CD4-positive, alpha-beta T cell (primary cell): ENCODE measurements at regions not wholly inside any gene's neighbourhood (a gene's known extent, or its start where the extent isn't known, plus 50 kb on each side); places are given as distances from the start of the nearest gene placed in this dataset.

Experiments
- ATAC-seq: fragments of 200-7000 bp; cut with Tn5 transposase; one replicate; pipeline ENCODE4 v1.10.0; 2022; ENCODE audit warnings: mild to moderate bottlenecking; ENCODE audit not compliant: poor library complexity
- CTCF ChIA-PET: fragments of 350-600 bp; sonication (Branson Sonifier 250); formaldehyde crosslinking; loops from one replicate; lab custom pipeline; 2021; ENCODE audit warnings: antibody characterized with exemption, inconsistent platforms; lab: Charles Lee
- POLR2A ChIA-PET: fragments of 350-600 bp; sonication (Branson Sonifier 250); formaldehyde crosslinking; loops from one replicate; lab custom pipeline; 2021; ENCODE audit warnings: antibody characterized with exemption, inconsistent platforms; lab: Charles Lee
- DNase-seq, 14 experiments: peaks; one replicate each; pipeline ENCODE4 v3.0.0-alpha.2; 2013 to 2020; ENCODE audit warnings: mixed read lengths in 2 of 14
- H3K27ac ChIP-seq, 2 donors: one replicate each; pipeline versions ENCODE4 v1.5.1 to v1.7.0; 2013; ENCODE audit warnings: low read length in 2 of 2, low read depth in 1 of 2, mild to moderate bottlenecking in 1 of 2
- H3K27me3 ChIP-seq, 2 experiments: 1 replicate in 1 of 2; 2 replicates in 1 of 2; pipeline versions ENCODE4 v1.6.1 to v1.7.0; 2013; ENCODE audit warnings: low read length in 2 of 2, control low read depth in 1 of 2, mild to moderate bottlenecking in 1 of 2, moderate library complexity in 1 of 2; ENCODE audit not compliant: insufficient read depth in 2 of 2, control insufficient read depth in 1 of 2
- H3K36me3 ChIP-seq: one replicate; pipeline ENCODE4 v1.6.1; 2013; ENCODE audit warnings: low read length, control low read depth; ENCODE audit not compliant: insufficient read depth
- H3K4me1 ChIP-seq: one replicate; pipeline ENCODE4 v1.6.1; 2013; ENCODE audit warnings: low read length, control low read depth; ENCODE audit not compliant: insufficient read depth
- H3K4me3 ChIP-seq: one replicate; pipeline ENCODE4 v1.5.1; 2013; ENCODE audit warnings: mild to moderate bottlenecking, low read length, moderate library complexity
- H3K9me3 ChIP-seq, 2 experiments: 1 replicate in 1 of 2; 2 replicates in 1 of 2; pipeline versions ENCODE4 v1.6.1 to v1.7.0; 2013; ENCODE audit warnings: low read length in 2 of 2, mild to moderate bottlenecking in 2 of 2, control low read depth in 1 of 2, moderate library complexity in 1 of 2; ENCODE audit not compliant: control insufficient read depth in 1 of 2, insufficient read depth in 1 of 2
- H3K27ac Mint-ChIP-seq: one replicate; pipeline ENCODE4 v1.8.0; 2020; ENCODE audit warnings: mixed read lengths
- H3K27me3 Mint-ChIP-seq: one replicate; pipeline ENCODE4 v1.8.0; 2021; ENCODE audit warnings: mixed read lengths
- H3K36me3 Mint-ChIP-seq: one replicate; pipeline ENCODE4 v1.8.0; 2021; ENCODE audit warnings: low read depth, mixed read lengths
- H3K4me1 Mint-ChIP-seq: one replicate; pipeline ENCODE4 v1.8.0; 2021; ENCODE audit warnings: low read depth, mixed read lengths
- H3K4me3 Mint-ChIP-seq: one replicate; pipeline ENCODE4 v1.8.0; 2020; ENCODE audit warnings: mild to moderate bottlenecking, mixed read lengths
- H3K9me3 Mint-ChIP-seq: one replicate; pipeline ENCODE4 v1.8.0; 2020; ENCODE audit warnings: mixed read lengths
- CTCF ChIP-seq: fragments of 200-600 bp; IDR thresholded peaks from one replicate; pipeline ENCODE4 v1.8.0; 2022; ENCODE audit warnings: antibody characterized with exemption, mild to moderate bottlenecking
- intact Hi-C, 2 experiments: fragments of 100-400 bp; cut with DNase I in 1 of 2; cut with micrococcal nuclease in 1 of 2; formaldehyde crosslinking; loops; one replicate each; pipeline versions ENCODE4 v1.15.1 to v1.9.0; 2023 to 2025; cut with DNase I, micrococcal nuclease

- CTCF ChIA-PET = interaction anchor here (0.6 kb wide), 1 partner anchor 863 kb away, joined by 3 read pairs; no protein-coding TSS in a partner anchor
- DNase-seq (peak in 2 of 14 experiments; percentile 40 to 57), ATAC-seq (no peak)
- Mint-ChIP-seq H3K27me3 (peaks cover 57% of the 10 kb centered on the region), H3K27ac (no peak overlapping the region), H3K9me3 (no peaks in the 10 kb centered on the region), H3K36me3 (no peaks in the 10 kb centered on the region), H3K4me1 (peaks cover 41% of the 10 kb centered on the region), H3K4me3 (no peak overlapping the region)
- H3K9me3 ChIP-seq = no peaks in the 10 kb centered on the region
- H3K4me3 ChIP-seq = no peak overlapping the region
- H3K36me3 ChIP-seq = no peaks in the 10 kb centered on the region
- no peak overlapping the region for H3K27ac ChIP-seq
- intact Hi-C loops = no loop called here
- POLR2A ChIA-PET = interaction anchor here (0.7 kb wide), 1 partner anchor 110 kb away, joined by 3 read pairs; no protein-coding TSS in a partner anchor
- no peak for TF ChIP-seq CTCF
- peaks cover 33% of the 10 kb centered on the region for H3K4me1 ChIP-seq
- peaks cover 3 to 5% of the 10 kb centered on the region in 2 experiments for H3K27me3 ChIP-seq
Observed at GRCh38 chr7:22565315-22565811, 65.4 kb upstream of the STEAP1B start.

GRCh38 chr7:22564511-22565045 is 64.6 kb upstream of the STEAP1B start:
- Mint-ChIP-seq H3K4me1 (peaks cover 41% of the 10 kb centered on the region), H3K36me3 (no peaks in the 10 kb centered on the region), H3K27ac (no peak overlapping the region), H3K4me3 (no peak overlapping the region), H3K9me3 (no peaks in the 10 kb centered on the region), H3K27me3 (peaks cover 58% of the 10 kb centered on the region)
- ATAC-seq = no peak
- H3K36me3 ChIP-seq = no peaks in the 10 kb centered on the region
- no peak for TF ChIP-seq CTCF
- no peak overlapping the region for H3K4me3 ChIP-seq
- H3K4me1 ChIP-seq = peaks cover 30% of the 10 kb centered on the region
- POLR2A ChIA-PET = no interaction called here
- intact Hi-C loops = no loop called here
- H3K27ac ChIP-seq = no peak overlapping the region
- CTCF ChIA-PET = interaction anchor here (0.6 kb wide), 1 partner anchor 863 kb away, joined by 3 read pairs; no protein-coding TSS in a partner anchor
- peaks cover 3 to 5% of the 10 kb centered on the region in 2 experiments for H3K27me3 ChIP-seq
- DNase-seq = no peak
- no peaks in the 10 kb centered on the region for H3K9me3 ChIP-seq

GRCh38 chr7:22563621-22564241 is 63.7 kb upstream of the STEAP1B start:
- no peak for TF ChIP-seq CTCF
- ChIA-PET CTCF (interaction anchor here (0.6 kb wide), 1 partner anchor 309 kb away, joined by 3 read pairs; no protein-coding TSS in a partner anchor), POLR2A (no interaction called here)
- ATAC-seq = no peak
- Mint-ChIP-seq H3K4me1 (peaks cover 41% of the 10 kb centered on the region), H3K27ac (no peak overlapping the region), H3K9me3 (no peaks in the 10 kb centered on the region), H3K36me3 (no peaks in the 10 kb centered on the region), H3K27me3 (peaks cover 54% of the 10 kb centered on the region), H3K4me3 (peak overlapping the region; percentile 18)
- intact Hi-C loops = no loop called here
- Histone ChIP-seq H3K4me3 (peak overlapping the region; percentile 12), H3K27ac (no peak overlapping the region), H3K9me3 (no peaks in the 10 kb centered on the region), H3K4me1 (peaks cover 30% of the 10 kb centered on the region), H3K36me3 (no peaks in the 10 kb centered on the region), H3K27me3 (peaks cover 3 to 5% of the 10 kb centered on the region in 2 experiments)
- DNase-seq = no peak
